GM19324 (cell line): ENCODE measurements at regions not wholly inside any gene's neighbourhood (a gene's known extent, or its start where the extent isn't known, plus 50 kb on each side); places are given as distances from the start of the nearest gene placed in this dataset.

Experiments used
- ATAC-seq: cut with Tn5 transposase; IDR thresholded peaks from one replicate; pipeline ENCODE4 v1.9.1; 2021; ENCODE audit warnings: mild to moderate bottlenecking, moderate library complexity; ENCODE audit not compliant: unreplicated experiment, low FRiP score

DNA sequence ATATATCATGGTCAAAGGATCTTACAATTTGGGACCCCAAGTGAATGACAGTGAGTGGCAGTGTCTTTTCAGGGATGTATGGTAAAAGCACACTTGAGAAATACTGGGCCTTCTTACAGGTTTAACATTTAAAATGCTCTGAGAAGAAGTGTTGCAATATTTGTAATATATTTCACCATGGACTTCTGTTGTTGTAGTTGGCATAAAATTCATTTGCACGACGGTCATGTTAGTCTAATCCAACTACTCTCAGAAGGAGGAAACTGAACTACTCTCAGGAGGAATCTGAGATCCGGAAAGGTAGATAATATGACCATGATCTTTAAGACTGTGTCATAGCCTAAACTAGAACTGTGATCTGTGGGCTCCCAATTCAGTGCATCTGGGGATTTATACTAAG is 700.1 kb downstream of the HDGFL1 start:
- ATAC-seq = no peak

DNA sequence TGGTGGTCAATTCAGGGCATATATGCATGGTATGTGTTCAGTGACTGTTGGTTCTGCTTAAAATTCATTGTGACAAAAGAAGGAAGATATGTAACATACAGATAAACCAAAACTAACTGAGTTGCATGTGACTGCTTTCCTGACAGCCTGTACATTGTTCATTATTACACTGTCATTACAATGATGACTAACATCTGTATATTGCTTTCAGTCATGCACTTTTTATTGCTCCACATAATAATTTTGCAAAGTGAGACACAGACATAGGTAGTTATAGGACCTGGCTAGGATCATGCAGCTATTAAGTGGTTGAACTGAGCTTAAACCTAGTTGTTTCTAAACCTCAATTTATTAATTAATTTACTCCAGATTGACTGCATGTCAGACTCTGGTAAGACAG is 703.2 kb downstream of the HDGFL1 start:
- ATAC-seq = no peak

GRCh38 chr6:23277521-23278179 is 708.3 kb downstream of the HDGFL1 start:
- no peak for ATAC-seq

DNA sequence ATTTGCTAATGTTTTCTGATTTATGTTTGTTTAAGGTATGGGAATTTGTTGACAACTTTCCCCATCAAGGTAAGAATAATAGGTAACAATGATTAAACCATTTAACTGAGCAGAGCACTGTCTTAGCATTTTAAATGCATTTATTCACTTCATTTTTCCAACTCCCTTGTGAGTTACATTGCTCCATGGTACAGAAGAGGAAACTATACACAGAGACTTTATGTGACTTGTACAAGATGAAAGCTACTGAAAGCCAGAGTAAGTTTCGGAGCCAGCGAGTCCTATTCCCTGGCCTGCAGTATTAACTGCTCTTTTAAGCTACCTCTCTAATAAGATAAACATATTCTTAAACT is 708.8 kb downstream of the HDGFL1 start:
- no peak for ATAC-seq

GRCh38 chr6:23280437-23280836 is 711.1 kb downstream of the HDGFL1 start:
- ATAC-seq = no peak

DNA sequence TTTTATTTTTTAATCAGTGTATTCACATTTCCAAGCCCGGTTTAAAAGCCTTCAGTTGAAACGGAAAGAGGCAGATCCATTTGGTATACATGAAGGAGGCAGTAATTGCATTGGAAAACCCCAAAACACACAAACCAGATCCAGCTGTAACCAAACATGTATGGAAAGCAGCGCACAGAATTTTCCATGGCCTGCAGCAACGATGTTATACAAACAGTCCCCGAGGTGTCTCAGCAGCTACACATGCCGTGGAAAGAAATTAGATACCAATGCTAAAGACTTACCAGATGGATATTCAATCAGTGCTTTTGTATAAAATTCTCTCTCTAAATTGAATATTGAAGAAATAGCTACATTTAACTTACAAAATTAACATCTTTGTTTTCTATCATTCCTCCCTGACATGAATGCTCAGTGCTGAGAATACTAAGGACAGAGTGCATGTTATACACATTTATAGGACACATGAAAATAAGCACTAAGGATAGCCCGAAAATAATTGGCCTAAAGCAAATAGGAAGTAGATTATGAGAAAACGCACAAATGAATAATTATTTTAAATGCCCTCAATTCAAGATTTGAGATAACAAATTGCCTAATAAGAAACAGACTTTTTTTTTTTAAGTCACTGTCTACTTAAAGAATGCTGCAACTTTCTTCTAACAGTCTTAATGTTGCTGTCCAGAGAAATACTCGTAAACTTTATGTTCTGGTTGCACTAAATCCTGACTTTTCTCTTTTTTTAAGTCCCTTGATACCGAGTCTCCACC is 713.1 kb downstream of the HDGFL1 start:
- no peak for ATAC-seq

DNA sequence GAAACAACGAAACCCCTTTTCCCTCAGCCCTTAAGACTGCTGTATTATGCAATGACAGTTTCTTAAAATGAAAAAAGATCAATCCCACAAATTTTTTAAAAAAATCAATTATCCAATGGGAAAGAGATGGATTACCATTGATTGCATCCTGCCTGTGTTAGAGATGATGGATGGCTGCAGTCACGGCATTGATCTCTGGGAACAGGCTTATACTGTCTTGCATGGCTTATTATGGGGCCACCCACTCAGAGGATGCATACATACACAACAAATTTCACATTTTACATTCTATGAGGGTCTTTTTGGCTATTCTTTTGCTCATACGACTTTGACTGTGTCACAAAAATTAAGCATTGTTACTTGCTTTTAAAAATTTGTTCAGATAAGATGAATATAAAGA is 724.3 kb downstream of the HDGFL1 start:
- no peak for ATAC-seq

DNA sequence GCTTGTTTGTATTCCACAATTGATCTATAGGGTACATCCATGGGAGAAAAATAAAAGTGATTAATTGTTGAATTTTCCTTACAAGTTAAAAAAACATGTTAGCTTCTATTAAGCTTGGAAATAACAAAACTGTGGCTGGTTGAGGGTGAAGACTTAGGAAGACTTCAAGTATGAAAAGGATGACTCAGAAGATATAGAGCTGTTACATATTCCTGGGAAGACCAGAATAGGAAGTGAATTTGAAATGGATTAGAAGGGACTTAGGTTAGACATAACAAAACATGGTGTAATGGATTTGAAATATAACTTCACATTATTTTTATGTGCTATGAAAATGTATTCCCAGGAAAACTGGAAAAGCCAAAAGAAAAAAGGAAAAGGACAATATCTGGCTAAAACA is 732.2 kb downstream of the HDGFL1 start:
- ATAC-seq = no peak

- no peak for ATAC-seq
These were observed 733.1 kb downstream of the HDGFL1 start for GRCh38 chr6:23302514-23302913.

GRCh38 chr6:23305325-23305943 is 736.1 kb downstream of the HDGFL1 start:
- ATAC-seq = no peak

DNA sequence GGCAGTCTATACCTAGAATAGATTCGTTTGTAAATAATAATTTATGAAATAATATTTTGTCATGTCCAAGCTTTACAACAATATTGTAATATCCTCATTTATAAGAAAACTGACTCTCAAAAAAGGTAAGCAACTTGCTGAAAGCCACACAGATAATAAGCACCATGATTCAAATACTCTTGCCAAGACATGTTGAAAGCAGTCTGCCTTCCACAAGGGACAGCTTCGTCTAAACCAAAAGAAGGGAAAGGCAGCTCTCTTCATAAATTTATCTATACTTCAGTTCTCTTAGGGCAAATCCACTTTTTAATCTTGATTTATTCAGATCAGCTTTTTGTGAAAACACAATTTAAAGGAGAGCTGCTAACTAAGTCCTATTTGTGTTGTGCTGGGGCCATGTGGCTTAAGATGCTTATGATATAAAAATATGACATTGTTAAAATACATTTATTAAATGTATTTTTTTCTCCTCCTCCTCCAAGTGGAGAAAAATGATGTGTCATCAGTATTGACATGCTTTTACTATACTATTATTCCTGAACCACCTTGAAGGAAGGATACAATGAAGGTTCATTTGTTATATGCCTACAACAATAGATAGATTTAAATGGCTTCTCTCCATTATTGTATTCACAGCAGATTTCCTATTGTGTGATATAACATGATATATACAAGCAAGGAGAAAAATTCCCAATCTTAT is 737.0 kb downstream of the HDGFL1 start:
- ATAC-seq = no peak

DNA sequence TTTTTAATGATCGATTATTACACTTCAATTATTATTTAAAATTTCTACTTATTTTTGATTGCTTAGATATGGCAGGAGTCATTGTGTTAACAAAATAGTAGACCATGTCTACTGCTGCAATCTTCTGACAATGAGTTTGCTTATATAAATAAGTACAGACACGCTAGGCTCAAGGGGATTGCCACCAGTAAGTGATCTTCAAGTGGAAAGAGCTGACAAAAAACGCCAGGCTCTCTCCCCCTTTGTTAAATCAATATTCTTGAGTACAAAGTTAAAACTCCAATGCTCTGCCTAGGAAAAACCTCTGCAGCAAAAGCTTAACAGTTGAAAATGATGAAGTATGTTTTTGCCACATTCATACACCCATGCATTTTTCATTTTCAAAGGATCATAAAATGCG is 738.1 kb downstream of the HDGFL1 start:
- no peak for ATAC-seq

- no peak for ATAC-seq
These were observed 738.8 kb downstream of the HDGFL1 start for GRCh38 chr6:23308166-23308565.

DNA sequence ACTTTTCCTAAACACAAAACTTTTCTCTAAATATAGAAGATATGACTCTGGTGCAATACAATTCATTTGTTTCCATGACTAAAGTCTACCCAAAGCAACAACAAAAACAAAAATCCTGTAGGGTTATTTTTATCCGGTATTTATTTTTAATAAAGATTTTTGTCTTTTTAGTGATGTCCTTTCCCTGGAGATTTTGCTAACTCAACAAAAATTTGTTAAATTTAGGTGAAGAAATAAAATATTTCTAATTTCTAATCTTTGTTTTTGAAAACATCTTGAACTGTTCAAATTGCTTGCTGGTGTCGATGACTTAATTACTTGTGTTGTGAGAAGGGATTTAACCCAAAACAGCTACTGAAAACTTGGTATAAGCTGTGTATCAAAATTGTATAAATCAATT is 741.8 kb downstream of the HDGFL1 start:
- ATAC-seq = no peak

- no peak for ATAC-seq
These were observed 746.8 kb downstream of the HDGFL1 start for GRCh38 chr6:23316131-23316530.

GRCh38 chr6:23316931-23317330 is 747.6 kb downstream of the HDGFL1 start:
- no peak for ATAC-seq

- ATAC-seq = no peak
These were observed 750.2 kb downstream of the HDGFL1 start for GRCh38 chr6:23319582-23319981.

- no peak for ATAC-seq
These were observed 751.2 kb downstream of the HDGFL1 start for GRCh38 chr6:23320471-23321015.

GRCh38 chr6:23323897-23324296 is 754.5 kb downstream of the HDGFL1 start:
- no peak for ATAC-seq

DNA sequence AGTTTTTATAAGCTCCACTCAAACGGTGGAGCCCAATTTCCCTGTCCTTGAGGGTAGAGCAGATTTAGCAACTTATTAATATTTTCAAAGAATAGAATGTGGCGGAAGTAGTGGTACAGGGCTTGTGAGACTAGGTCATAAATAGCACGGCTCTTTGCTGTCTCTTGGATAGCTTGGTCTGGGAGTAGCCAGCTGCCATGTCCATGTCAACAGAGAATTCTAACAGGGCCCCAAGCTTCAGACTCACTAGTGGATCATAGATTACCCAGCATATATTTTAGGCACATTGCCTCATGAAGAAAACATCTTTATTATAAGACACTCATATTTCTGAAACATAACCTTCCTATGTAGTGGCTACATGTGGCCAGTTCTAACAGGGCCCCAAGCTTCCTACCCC is 755.7 kb downstream of the HDGFL1 start:
- no peak for ATAC-seq

DNA sequence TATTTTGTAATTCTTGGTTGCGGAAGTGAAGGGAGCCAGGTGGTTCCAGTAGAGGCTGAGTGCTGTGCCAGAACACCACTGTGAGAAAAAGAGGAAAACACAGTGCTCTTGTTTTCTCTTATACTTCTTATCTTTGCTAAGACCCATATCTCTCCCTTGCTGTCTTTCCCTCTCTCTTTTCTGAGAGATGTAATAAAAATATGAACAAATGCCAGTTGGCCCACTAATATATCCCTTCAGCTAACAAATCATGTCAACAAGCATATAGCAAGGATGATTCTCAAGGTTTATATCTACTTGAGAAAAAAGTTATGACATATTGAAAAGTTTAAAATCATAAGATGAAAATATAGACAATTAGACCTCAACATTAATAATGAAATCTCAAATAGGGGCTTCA is 758.3 kb downstream of the HDGFL1 start:
- ATAC-seq = no peak
